ENCODE measurements at regions not wholly inside any gene's neighbourhood (a gene's known extent, or its start where the extent isn't known, plus 50 kb on each side); places are given as distances from the start of the nearest gene placed in this dataset.

GRCh38 chr10:28763471-28764170 lies 86.3 kb downstream of the BAMBI start:
- no peaks in the 10 kb centered on the region for H3K9me2 ChIP-seq (replicated peaks; ENCODE audit: control insufficient read depth, low read length)
- H3K4me1 ChIP-seq (ENCODE audit: control insufficient read depth, low read length), result no peaks in the 10 kb centered on the region
- TF ChIP-seq CTCF (IDR thresholded peaks at IDR 0.05; ENCODE audit: low read depth, low read length, poor library complexity, severe bottlenecking), result no peak
- no peak for TF ChIP-seq EZH2phosphoT487 (IDR thresholded peaks at IDR 0.05; ENCODE audit: borderline replicate concordance, low read length)
- H3K9me3 ChIP-seq (ENCODE audit: control insufficient read depth, insufficient read depth, low read length), result no peaks in the 10 kb centered on the region
- H3K79me2 ChIP-seq (ENCODE audit: control insufficient read depth, low read length), result no peaks in the 10 kb centered on the region
- H3K36me3 ChIP-seq (ENCODE audit: control insufficient read depth, low read length), result no peaks in the 10 kb centered on the region
- no peaks in the 10 kb centered on the region for H3K27me3 ChIP-seq (ENCODE audit: control insufficient read depth, low read length)
- H4K20me1 ChIP-seq (ENCODE audit: control insufficient read depth, insufficient read depth, low read depth, low read length), result no peaks in the 10 kb centered on the region
- H3K4me3 ChIP-seq (ENCODE audit: low read length), result no peak overlapping the region
- no peak overlapping the region for H3K4me2 ChIP-seq (ENCODE audit: low read length)
- no peak overlapping the region for H3K27ac ChIP-seq (ENCODE audit: low read depth, low read length)
- no peaks in the 10 kb centered on the region for H3F3A ChIP-seq (ENCODE audit: control insufficient read depth, insufficient read depth)

GRCh38 chr10:28765641-28766040 lies 88.3 kb downstream of the BAMBI start:
- no peaks in the 10 kb centered on the region for H3K27me3 ChIP-seq (ENCODE audit: control insufficient read depth, low read length)
- no peaks in the 10 kb centered on the region for H3K36me3 ChIP-seq (ENCODE audit: control insufficient read depth, low read length)
- H3K27ac ChIP-seq (ENCODE audit: low read depth, low read length), result no peak overlapping the region

GRCh38 chr10:28768227-28768626 lies 90.9 kb downstream of the BAMBI start:
- Histone ChIP-seq H3K9me3 (ENCODE audit: control insufficient read depth, insufficient read depth, low read length) (no peaks in the 10 kb centered on the region), H4K20me1 (ENCODE audit: control insufficient read depth, insufficient read depth, low read depth, low read length) (no peaks in the 10 kb centered on the region), H3K27ac (ENCODE audit: low read depth, low read length) (no peak overlapping the region), H3K9me2 (replicated peaks; ENCODE audit: control insufficient read depth, low read length) (no peaks in the 10 kb centered on the region), H3K36me3 (ENCODE audit: control insufficient read depth, low read length) (no peaks in the 10 kb centered on the region), H3K4me3 (ENCODE audit: low read length) (no peak overlapping the region), H3K79me2 (ENCODE audit: control insufficient read depth, low read length) (no peaks in the 10 kb centered on the region), H3K27me3 (ENCODE audit: control insufficient read depth, low read length) (no peaks in the 10 kb centered on the region), H3F3A (ENCODE audit: control insufficient read depth, insufficient read depth) (no peaks in the 10 kb centered on the region), H3K4me2 (ENCODE audit: low read length) (no peak overlapping the region), H3K4me1 (ENCODE audit: control insufficient read depth, low read length) (no peaks in the 10 kb centered on the region)
- TF ChIP-seq EZH2phosphoT487 (IDR thresholded peaks at IDR 0.05; ENCODE audit: borderline replicate concordance, low read length) (no peak), CTCF (IDR thresholded peaks at IDR 0.05; ENCODE audit: low read depth, low read length, poor library complexity, severe bottlenecking) (no peak)

More at GRCh38 chr10:28765641-28766040, 88.3 kb downstream of the BAMBI start:
- Histone ChIP-seq H3K9me3 (ENCODE audit: control insufficient read depth, insufficient read depth, low read length) (no peaks in the 10 kb centered on the region), H3K4me3 (ENCODE audit: low read length) (no peak overlapping the region), H3K4me2 (ENCODE audit: low read length) (no peak overlapping the region), H3F3A (ENCODE audit: control insufficient read depth, insufficient read depth) (no peaks in the 10 kb centered on the region), H3K4me1 (ENCODE audit: control insufficient read depth, low read length) (no peaks in the 10 kb centered on the region), H4K20me1 (ENCODE audit: control insufficient read depth, insufficient read depth, low read depth, low read length) (no peaks in the 10 kb centered on the region), H3K79me2 (ENCODE audit: control insufficient read depth, low read length) (no peaks in the 10 kb centered on the region), H3K9me2 (replicated peaks; ENCODE audit: control insufficient read depth, low read length) (no peaks in the 10 kb centered on the region)
- TF ChIP-seq CTCF (IDR thresholded peaks at IDR 0.05; ENCODE audit: low read depth, low read length, poor library complexity, severe bottlenecking) (no peak), EZH2phosphoT487 (IDR thresholded peaks at IDR 0.05; ENCODE audit: borderline replicate concordance, low read length) (no peak)

Data from DOHH2 (cell line).